Glutamatergic neuron (in vitro differentiated cells): ENCODE measurements at regions not wholly inside any gene's neighbourhood (a gene's known extent, or its start where the extent isn't known, plus 50 kb on each side); places are given as distances from the start of the nearest gene placed in this dataset.

ENCODE experiments used
- DNase-seq: peaks from one replicate; pipeline ENCODE4 v3.0.0; 2022
- H3K27ac Mint-ChIP-seq: one replicate; pipeline ENCODE4 v1.8.0; 2020; ENCODE audit warnings: mild to moderate bottlenecking, mixed read lengths, inconsistent platforms; ENCODE audit not compliant: unreplicated experiment
- H3K27me3 Mint-ChIP-seq: one replicate; pipeline ENCODE4 v1.8.0; 2020; ENCODE audit warnings: mild to moderate bottlenecking, moderate library complexity, mixed read lengths, inconsistent platforms; ENCODE audit not compliant: unreplicated experiment
- H3K36me3 Mint-ChIP-seq: one replicate; pipeline ENCODE4 v1.8.0; 2020; ENCODE audit warnings: mild to moderate bottlenecking, mixed read lengths, inconsistent platforms; ENCODE audit not compliant: unreplicated experiment
- H3K4me1 Mint-ChIP-seq: one replicate; pipeline ENCODE4 v1.8.0; 2020; ENCODE audit warnings: mild to moderate bottlenecking, low read depth, mixed read lengths, inconsistent platforms; ENCODE audit not compliant: unreplicated experiment
- H3K4me3 Mint-ChIP-seq: one replicate; pipeline ENCODE4 v1.8.0; 2020; ENCODE audit warnings: mild to moderate bottlenecking, mixed read lengths, inconsistent platforms; ENCODE audit not compliant: unreplicated experiment
- H3K9me3 Mint-ChIP-seq: one replicate; pipeline ENCODE4 v1.8.0; 2020; ENCODE audit warnings: mild to moderate bottlenecking, moderate library complexity, mixed read lengths, inconsistent platforms; ENCODE audit not compliant: unreplicated experiment
- TF ChIP-seq, protein P1 (sequence below): fragments of 200-600 bp; sonication (generic); IDR thresholded peaks from one replicate; pipeline ENCODE4 v1.5.0; 2021; ENCODE audit not compliant: partially characterized antibody, unreplicated experiment

GRCh38 chr10:2972216-2972615 lies 95.1 kb upstream of the PFKP start:
- TF ChIP-seq, protein P1, sequence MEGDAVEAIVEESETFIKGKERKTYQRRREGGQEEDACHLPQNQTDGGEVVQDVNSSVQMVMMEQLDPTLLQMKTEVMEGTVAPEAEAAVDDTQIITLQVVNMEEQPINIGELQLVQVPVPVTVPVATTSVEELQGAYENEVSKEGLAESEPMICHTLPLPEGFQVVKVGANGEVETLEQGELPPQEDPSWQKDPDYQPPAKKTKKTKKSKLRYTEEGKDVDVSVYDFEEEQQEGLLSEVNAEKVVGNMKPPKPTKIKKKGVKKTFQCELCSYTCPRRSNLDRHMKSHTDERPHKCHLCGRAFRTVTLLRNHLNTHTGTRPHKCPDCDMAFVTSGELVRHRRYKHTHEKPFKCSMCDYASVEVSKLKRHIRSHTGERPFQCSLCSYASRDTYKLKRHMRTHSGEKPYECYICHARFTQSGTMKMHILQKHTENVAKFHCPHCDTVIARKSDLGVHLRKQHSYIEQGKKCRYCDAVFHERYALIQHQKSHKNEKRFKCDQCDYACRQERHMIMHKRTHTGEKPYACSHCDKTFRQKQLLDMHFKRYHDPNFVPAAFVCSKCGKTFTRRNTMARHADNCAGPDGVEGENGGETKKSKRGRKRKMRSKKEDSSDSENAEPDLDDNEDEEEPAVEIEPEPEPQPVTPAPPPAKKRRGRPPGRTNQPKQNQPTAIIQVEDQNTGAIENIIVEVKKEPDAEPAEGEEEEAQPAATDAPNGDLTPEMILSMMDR, result no peak
- Mint-ChIP-seq H3K36me3 (no peaks in the 10 kb centered on the region), H3K27me3 (no peaks in the 10 kb centered on the region), H3K4me1 (no peaks in the 10 kb centered on the region), H3K4me3 (no peak overlapping the region), H3K27ac (no peak overlapping the region), H3K9me3 (no peaks in the 10 kb centered on the region)
- no peak for DNase-seq

DNA sequence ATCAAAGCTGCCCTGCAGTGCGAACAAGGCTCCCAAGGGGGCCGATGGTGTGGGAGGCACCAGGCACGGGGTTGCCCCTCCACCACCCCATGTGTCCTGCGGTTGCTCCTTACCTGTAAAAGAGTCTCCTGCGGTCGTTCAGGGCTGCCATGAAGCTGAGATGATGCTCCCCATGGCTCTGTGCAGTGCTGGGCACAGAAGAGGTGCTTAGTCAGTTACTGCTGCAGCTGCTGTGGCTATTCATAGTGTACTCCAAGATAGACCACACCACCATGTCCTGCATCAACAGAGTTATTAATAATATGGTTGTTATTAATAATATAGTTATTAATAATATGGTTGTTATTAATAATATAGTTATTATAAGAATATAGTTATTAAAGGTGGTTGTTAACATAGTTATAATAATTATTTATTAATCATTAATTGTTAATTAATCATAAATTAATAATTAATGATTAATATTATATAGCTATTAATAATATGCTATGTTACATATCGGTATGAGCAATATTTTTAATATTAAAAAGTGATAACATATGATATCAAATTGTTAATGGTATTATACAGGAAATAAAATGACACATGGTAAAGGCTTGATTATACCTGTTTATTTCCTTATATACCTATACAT lies 97.0 kb upstream of the PFKP start:
- H3K9me3 Mint-ChIP-seq, result no peaks in the 10 kb centered on the region
- no peak overlapping the region for H3K4me3 Mint-ChIP-seq
- no peaks in the 10 kb centered on the region for H3K4me1 Mint-ChIP-seq
- TF ChIP-seq, protein P1, result no peak
- no peaks in the 10 kb centered on the region for H3K27me3 Mint-ChIP-seq
- no peak for DNase-seq
- H3K27ac Mint-ChIP-seq, result no peak overlapping the region
- H3K36me3 Mint-ChIP-seq, result no peaks in the 10 kb centered on the region

- H3K4me3 Mint-ChIP-seq, result no peak overlapping the region
- H3K9me3 Mint-ChIP-seq, result no peaks in the 10 kb centered on the region
- peaks cover under 1% of the 10 kb centered on the region for H3K27me3 Mint-ChIP-seq
- no peaks in the 10 kb centered on the region for H3K4me1 Mint-ChIP-seq
- H3K27ac Mint-ChIP-seq, result no peak overlapping the region
- no peaks in the 10 kb centered on the region for H3K36me3 Mint-ChIP-seq
- TF ChIP-seq, protein P1, result no peak
- DNase-seq, result no peak
Observed at GRCh38 chr10:2968401-2969058, 98.8 kb upstream of the PFKP start.

DNA sequence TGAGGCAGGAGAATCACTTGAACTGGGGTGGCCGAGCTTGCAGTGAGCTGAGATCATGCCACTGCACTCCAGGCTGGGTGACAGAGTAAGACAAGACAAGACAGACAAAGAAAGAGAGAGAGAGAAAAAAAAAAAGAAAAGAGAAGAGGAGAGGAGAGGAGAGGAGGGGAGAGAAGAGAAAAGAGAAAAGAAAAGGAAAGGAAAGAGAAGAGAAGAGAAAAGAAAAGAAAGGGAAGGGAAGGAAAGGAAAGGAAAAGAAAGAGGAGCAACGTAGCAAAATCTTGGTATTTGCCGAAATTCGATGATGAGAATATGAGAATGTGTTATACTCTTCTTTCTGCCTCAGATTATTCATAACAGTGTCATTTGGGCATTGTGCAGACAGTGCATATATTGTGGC lies 101.2 kb upstream of the PFKP start:
- TF ChIP-seq, protein P1, result no peak
- no peaks in the 10 kb centered on the region for H3K4me1 Mint-ChIP-seq
- no peak for DNase-seq
- H3K27me3 Mint-ChIP-seq, result peaks cover 2% of the 10 kb centered on the region
- peaks cover 4% of the 10 kb centered on the region for H3K36me3 Mint-ChIP-seq
- H3K4me3 Mint-ChIP-seq, result no peak overlapping the region
- no peaks in the 10 kb centered on the region for H3K9me3 Mint-ChIP-seq
- no peak overlapping the region for H3K27ac Mint-ChIP-seq

- H3K27ac Mint-ChIP-seq, result no peak overlapping the region
- TF ChIP-seq, protein P1, result no peak
- H3K4me3 Mint-ChIP-seq, result no peak overlapping the region
- peaks cover 3% of the 10 kb centered on the region for H3K9me3 Mint-ChIP-seq
- peaks cover 3% of the 10 kb centered on the region for H3K27me3 Mint-ChIP-seq
- H3K36me3 Mint-ChIP-seq, result peaks cover 4% of the 10 kb centered on the region
- no peaks in the 10 kb centered on the region for H3K4me1 Mint-ChIP-seq
- DNase-seq, result no peak
Observed at GRCh38 chr10:2964632-2965296, 102.6 kb upstream of the PFKP start.
